ENCODE measurements at regions not wholly inside any gene's neighbourhood (a gene's known extent, or its start where the extent isn't known, plus 50 kb on each side); places are given as distances from the start of the nearest gene placed in this dataset.

- no peak for TF ChIP-seq CTCF (conservative IDR thresholded peaks at IDR 0.05; ENCODE audit: low read length)
- no peak for TF ChIP-seq EZH2phosphoT487 (IDR thresholded peaks at IDR 0.05; ENCODE audit: borderline replicate concordance, low read depth, low read length)
These were observed 171.4 kb upstream of the FSIP2 start for GRCh38 chr2:185567196-185567595.
